ENCODE measurements at regions not wholly inside any gene's neighbourhood (a gene's known extent, or its start where the extent isn't known, plus 50 kb on each side); places are given as distances from the start of the nearest gene placed in this dataset.

GRCh38 chr4:116585246-116585645 lies 500.1 kb downstream of the TRAM1L1 start:
- TF ChIP-seq EP300 (IDR thresholded peaks at IDR 0.05; ENCODE audit: low read depth) = no peak
- TF ChIP-seq, protein P1, sequence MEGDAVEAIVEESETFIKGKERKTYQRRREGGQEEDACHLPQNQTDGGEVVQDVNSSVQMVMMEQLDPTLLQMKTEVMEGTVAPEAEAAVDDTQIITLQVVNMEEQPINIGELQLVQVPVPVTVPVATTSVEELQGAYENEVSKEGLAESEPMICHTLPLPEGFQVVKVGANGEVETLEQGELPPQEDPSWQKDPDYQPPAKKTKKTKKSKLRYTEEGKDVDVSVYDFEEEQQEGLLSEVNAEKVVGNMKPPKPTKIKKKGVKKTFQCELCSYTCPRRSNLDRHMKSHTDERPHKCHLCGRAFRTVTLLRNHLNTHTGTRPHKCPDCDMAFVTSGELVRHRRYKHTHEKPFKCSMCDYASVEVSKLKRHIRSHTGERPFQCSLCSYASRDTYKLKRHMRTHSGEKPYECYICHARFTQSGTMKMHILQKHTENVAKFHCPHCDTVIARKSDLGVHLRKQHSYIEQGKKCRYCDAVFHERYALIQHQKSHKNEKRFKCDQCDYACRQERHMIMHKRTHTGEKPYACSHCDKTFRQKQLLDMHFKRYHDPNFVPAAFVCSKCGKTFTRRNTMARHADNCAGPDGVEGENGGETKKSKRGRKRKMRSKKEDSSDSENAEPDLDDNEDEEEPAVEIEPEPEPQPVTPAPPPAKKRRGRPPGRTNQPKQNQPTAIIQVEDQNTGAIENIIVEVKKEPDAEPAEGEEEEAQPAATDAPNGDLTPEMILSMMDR (IDR thresholded peaks at IDR 0.05) = no peak
- TF ChIP-seq POLR2A (IDR thresholded peaks at IDR 0.05) = no peak

Data from transverse colon (tissue), 3 donors.